Activated naive CD4-positive, alpha-beta T cell treated with anti-CD3 and anti-CD28 coated beads for 36 hours (primary cell): ENCODE measurements at regions not wholly inside any gene's neighbourhood (a gene's known extent, or its start where the extent isn't known, plus 50 kb on each side); places are given as distances from the start of the nearest gene placed in this dataset.

Experiments used
- CTCF ChIA-PET: fragments of 350-600 bp; sonication (Branson Sonifier 250); formaldehyde crosslinking; loops from one replicate; lab custom pipeline; 2021; ENCODE audit warnings: antibody characterized with exemption; lab: Charles Lee
- DNase-seq: peaks from one replicate; pipeline ENCODE4 v3.0.0-alpha.2; 2020
- H3K27ac Mint-ChIP-seq: one replicate; pipeline ENCODE4 v1.8.0; 2021; ENCODE audit warnings: mild to moderate bottlenecking, mixed read lengths
- H3K27me3 Mint-ChIP-seq: one replicate; pipeline ENCODE4 v1.8.0; 2021; ENCODE audit warnings: low read depth, mixed read lengths
- H3K36me3 Mint-ChIP-seq: one replicate; pipeline ENCODE4 v1.8.0; 2021; ENCODE audit warnings: low read depth, mixed read lengths
- H3K4me1 Mint-ChIP-seq: one replicate; pipeline ENCODE4 v1.8.0; 2021; ENCODE audit warnings: low read depth, mixed read lengths
- H3K4me3 Mint-ChIP-seq: one replicate; pipeline ENCODE4 v1.8.0; 2021; ENCODE audit warnings: mild to moderate bottlenecking, moderate library complexity, mixed read lengths
- H3K9me3 Mint-ChIP-seq: one replicate; pipeline ENCODE4 v1.8.0; 2021; ENCODE audit warnings: mixed read lengths
- intact Hi-C: fragments of 100-400 bp; cut with micrococcal nuclease; formaldehyde crosslinking; loops from one replicate; pipeline ENCODE4 v1.15.1; 2023

- Mint-ChIP-seq H3K27ac (no peak overlapping the region), H3K4me3 (no peak overlapping the region), H3K36me3 (no peaks in the 10 kb centered on the region), H3K27me3 (no peaks in the 10 kb centered on the region), H3K9me3 (peaks cover 7% of the 10 kb centered on the region), H3K4me1 (no peaks in the 10 kb centered on the region)
- no peak for DNase-seq
- intact Hi-C loops, result no loop called here
- CTCF ChIA-PET, result no interaction called here
These were observed 346.1 kb downstream of the ANXA1 start for GRCh38 chr9:73497796-73498195.

GRCh38 chr9:73515216-73515615, 363.6 kb downstream of the ANXA1 start:
- intact Hi-C loops, result no loop called here
- CTCF ChIA-PET, result no interaction called here
- no peak overlapping the region for H3K27ac Mint-ChIP-seq
- H3K36me3 Mint-ChIP-seq, result no peaks in the 10 kb centered on the region
- no peaks in the 10 kb centered on the region for H3K9me3 Mint-ChIP-seq
- no peak overlapping the region for H3K4me3 Mint-ChIP-seq
- H3K27me3 Mint-ChIP-seq, result no peaks in the 10 kb centered on the region
- no peaks in the 10 kb centered on the region for H3K4me1 Mint-ChIP-seq
- no peak for DNase-seq

DNA sequence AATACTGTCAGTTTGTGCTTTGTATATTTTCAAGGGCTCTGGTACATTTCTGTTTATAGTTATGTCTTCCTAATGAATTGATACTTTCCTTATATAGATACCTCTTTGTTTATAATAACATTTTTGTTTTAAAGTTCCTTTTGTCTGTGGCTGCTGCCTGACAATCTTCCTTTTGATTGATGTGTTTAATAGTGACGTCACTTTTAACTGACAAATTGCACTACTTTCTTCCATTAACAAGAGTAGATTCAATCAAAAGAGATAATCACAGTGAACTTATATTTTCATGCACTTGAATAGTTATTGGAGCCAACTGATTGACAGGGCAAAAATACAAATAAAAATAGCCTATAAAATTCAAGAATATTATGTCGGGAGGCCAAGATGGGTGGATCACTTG, 371.7 kb downstream of the ANXA1 start:
- Mint-ChIP-seq H3K9me3 (no peaks in the 10 kb centered on the region), H3K27me3 (no peaks in the 10 kb centered on the region), H3K27ac (no peak overlapping the region), H3K36me3 (no peaks in the 10 kb centered on the region), H3K4me1 (no peaks in the 10 kb centered on the region), H3K4me3 (no peak overlapping the region)
- no peak for DNase-seq
- CTCF ChIA-PET, result no interaction called here
- intact Hi-C loops, result no loop called here

- intact Hi-C loops, result no loop called here
- Mint-ChIP-seq H3K9me3 (no peaks in the 10 kb centered on the region), H3K27me3 (no peaks in the 10 kb centered on the region)
These were observed 373.7 kb downstream of the ANXA1 start for GRCh38 chr9:73525350-73525749.

GRCh38 chr9:73527521-73527920, 375.9 kb downstream of the ANXA1 start:
- intact Hi-C loops, result no loop called here
- Mint-ChIP-seq H3K9me3 (no peaks in the 10 kb centered on the region), H3K36me3 (no peaks in the 10 kb centered on the region), H3K27me3 (no peaks in the 10 kb centered on the region), H3K4me3 (no peak overlapping the region), H3K27ac (no peak overlapping the region), H3K4me1 (no peaks in the 10 kb centered on the region)
- CTCF ChIA-PET, result no interaction called here
- no peak for DNase-seq

More at GRCh38 chr9:73525350-73525749, 373.7 kb downstream of the ANXA1 start:
- no peaks in the 10 kb centered on the region for H3K36me3 Mint-ChIP-seq
- H3K27ac Mint-ChIP-seq, result no peak overlapping the region
- no peak for DNase-seq
- no peaks in the 10 kb centered on the region for H3K4me1 Mint-ChIP-seq
- CTCF ChIA-PET, result no interaction called here
- no peak overlapping the region for H3K4me3 Mint-ChIP-seq

DNA sequence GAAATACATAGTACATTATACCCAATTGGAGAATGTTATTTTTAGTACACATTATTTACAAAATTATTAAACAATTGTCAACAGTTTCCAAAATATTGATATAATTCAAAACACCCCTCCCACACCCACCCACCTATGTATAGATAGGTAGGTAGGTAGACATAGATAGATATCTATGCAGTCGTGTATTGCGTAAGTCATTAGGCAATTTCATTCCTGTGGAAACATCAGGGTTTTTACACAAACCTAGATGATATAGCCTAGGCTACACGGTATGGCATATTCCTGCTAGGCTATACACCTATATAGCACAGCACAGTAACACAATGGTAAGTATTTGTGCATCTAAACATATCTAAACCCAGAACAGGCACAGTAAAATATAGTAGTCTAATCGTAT, 377.3 kb downstream of the ANXA1 start:
- intact Hi-C loops, result no loop called here
- CTCF ChIA-PET, result no interaction called here
- H3K27me3 Mint-ChIP-seq, result no peaks in the 10 kb centered on the region
- no peaks in the 10 kb centered on the region for H3K36me3 Mint-ChIP-seq
- H3K4me1 Mint-ChIP-seq, result no peaks in the 10 kb centered on the region
- H3K9me3 Mint-ChIP-seq, result peaks cover 2% of the 10 kb centered on the region
- no peak overlapping the region for H3K4me3 Mint-ChIP-seq
- DNase-seq, result no peak
- H3K27ac Mint-ChIP-seq, result no peak overlapping the region

DNA sequence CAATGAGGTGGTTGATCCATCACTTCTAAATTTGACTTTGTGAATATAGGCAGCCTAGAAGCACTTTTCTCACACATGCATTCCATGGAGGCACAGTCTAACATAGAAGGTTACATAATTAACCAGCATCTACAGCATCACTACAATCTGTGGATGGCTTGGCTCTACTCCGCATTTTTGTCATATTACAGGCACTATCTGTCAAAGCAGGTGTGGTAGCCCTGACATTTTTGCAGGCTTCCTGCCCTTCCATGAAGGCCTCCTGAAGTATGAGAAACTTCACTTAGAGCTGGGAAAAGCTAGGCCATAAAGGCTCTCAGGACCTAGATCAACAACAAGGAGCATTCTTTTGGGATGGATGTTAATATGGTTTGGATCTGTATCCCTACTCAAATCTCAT, 378.0 kb downstream of the ANXA1 start:
- intact Hi-C loops, result no loop called here
- no peaks in the 10 kb centered on the region for H3K4me1 Mint-ChIP-seq
- no peaks in the 10 kb centered on the region for H3K36me3 Mint-ChIP-seq
- peaks cover 2% of the 10 kb centered on the region for H3K9me3 Mint-ChIP-seq
- no peak for DNase-seq
- no peak overlapping the region for H3K4me3 Mint-ChIP-seq
- no peak overlapping the region for H3K27ac Mint-ChIP-seq
- no peaks in the 10 kb centered on the region for H3K27me3 Mint-ChIP-seq
- CTCF ChIA-PET, result no interaction called here

DNA sequence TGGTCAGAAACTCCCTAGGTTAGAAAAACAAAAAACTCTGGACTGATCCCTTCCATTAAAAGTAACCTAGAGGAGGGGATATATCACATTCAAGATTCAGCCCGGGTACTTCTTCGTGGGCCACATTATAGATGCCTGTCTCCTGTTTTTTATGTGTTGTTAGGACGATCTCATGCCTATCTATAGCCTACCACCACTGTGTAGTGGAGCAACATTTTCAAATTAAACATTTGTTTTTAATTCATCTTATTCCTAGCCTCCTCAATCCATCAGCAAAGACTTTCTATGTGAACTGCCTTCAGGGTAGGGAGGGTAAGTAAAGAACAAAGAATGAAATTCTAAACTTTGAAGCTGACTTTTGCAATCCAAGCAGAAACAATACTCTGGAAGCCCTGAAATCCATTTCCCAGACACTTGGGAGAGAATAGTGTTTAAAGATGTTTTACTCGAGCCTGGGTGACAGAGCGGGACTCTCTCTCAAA, 379.4 kb downstream of the ANXA1 start:
- no peaks in the 10 kb centered on the region for H3K36me3 Mint-ChIP-seq
- H3K27ac Mint-ChIP-seq, result no peak overlapping the region
- no peak for DNase-seq
- no peaks in the 10 kb centered on the region for H3K4me1 Mint-ChIP-seq
- intact Hi-C loops, result no loop called here
- peaks cover 2% of the 10 kb centered on the region for H3K9me3 Mint-ChIP-seq
- no peaks in the 10 kb centered on the region for H3K27me3 Mint-ChIP-seq
- no peak overlapping the region for H3K4me3 Mint-ChIP-seq
- CTCF ChIA-PET, result no interaction called here

DNA sequence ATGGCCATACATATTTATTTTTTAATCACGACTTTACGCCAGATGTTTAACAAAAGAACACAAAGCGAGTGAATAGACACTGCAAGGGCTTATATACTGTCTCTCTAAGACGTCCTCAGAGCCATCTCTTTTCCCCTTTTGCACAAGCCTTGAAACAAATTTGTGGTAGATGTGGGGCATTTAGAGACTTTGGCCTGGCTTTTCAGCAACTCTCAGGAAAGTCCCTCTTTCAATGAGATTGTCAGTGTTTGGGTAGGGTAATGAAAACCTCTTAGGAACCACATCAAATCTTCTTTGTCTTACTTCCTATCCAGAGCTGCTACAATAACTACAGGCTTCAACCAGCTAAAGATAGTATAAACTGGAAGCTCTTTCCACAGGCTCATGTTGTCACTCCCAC, 380.0 kb downstream of the ANXA1 start:
- Mint-ChIP-seq H3K27me3 (no peaks in the 10 kb centered on the region), H3K27ac (no peak overlapping the region)
- intact Hi-C loops, result no loop called here

GRCh38 chr9:73532985-73533384, 381.3 kb downstream of the ANXA1 start:
- Mint-ChIP-seq H3K4me3 (no peak overlapping the region), H3K27me3 (no peaks in the 10 kb centered on the region), H3K27ac (no peak overlapping the region), H3K36me3 (no peaks in the 10 kb centered on the region), H3K4me1 (no peaks in the 10 kb centered on the region), H3K9me3 (peaks cover 2% of the 10 kb centered on the region)
- no peak for DNase-seq
- CTCF ChIA-PET, result no interaction called here
- intact Hi-C loops, result no loop called here

More for the DNA sequence above, 380.0 kb downstream of the ANXA1 start:
- Mint-ChIP-seq H3K4me1 (no peaks in the 10 kb centered on the region), H3K36me3 (no peaks in the 10 kb centered on the region), H3K9me3 (peaks cover 2% of the 10 kb centered on the region), H3K4me3 (no peak overlapping the region)
- no peak for DNase-seq
- CTCF ChIA-PET, result no interaction called here

- intact Hi-C loops, result no loop called here
- no peaks in the 10 kb centered on the region for H3K36me3 Mint-ChIP-seq
- H3K27ac Mint-ChIP-seq, result no peak overlapping the region
- peaks cover 2% of the 10 kb centered on the region for H3K9me3 Mint-ChIP-seq
- no peaks in the 10 kb centered on the region for H3K27me3 Mint-ChIP-seq
- no peak overlapping the region for H3K4me3 Mint-ChIP-seq
- H3K4me1 Mint-ChIP-seq, result no peaks in the 10 kb centered on the region
- DNase-seq, result no peak
- CTCF ChIA-PET, result no interaction called here
These were observed 384.7 kb downstream of the ANXA1 start for GRCh38 chr9:73536403-73536802.

DNA sequence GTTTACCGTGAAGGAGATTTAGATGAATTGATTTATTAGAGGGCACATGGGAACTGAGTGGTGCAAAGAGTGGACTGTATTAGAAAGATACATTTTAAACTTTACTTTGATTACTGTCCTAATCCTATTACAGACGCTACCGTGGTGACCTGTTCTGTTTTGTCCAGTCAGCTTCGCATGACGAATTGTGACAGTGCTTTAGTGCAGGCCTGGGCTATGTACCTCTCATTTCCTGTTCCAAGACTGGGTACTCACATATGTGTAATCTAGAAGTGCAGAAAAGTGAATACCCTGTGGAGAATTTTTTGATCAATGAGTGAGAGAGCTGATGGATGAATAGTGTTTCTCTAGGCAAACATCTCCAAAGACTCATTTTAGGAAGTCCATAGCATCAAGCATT, 385.9 kb downstream of the ANXA1 start:
- intact Hi-C loops, result no loop called here
- Mint-ChIP-seq H3K27ac (no peak overlapping the region), H3K27me3 (no peaks in the 10 kb centered on the region), H3K4me1 (no peaks in the 10 kb centered on the region), H3K9me3 (peaks cover 2% of the 10 kb centered on the region), H3K4me3 (no peak overlapping the region), H3K36me3 (no peaks in the 10 kb centered on the region)
- DNase-seq, result no peak
- CTCF ChIA-PET, result no interaction called here

DNA sequence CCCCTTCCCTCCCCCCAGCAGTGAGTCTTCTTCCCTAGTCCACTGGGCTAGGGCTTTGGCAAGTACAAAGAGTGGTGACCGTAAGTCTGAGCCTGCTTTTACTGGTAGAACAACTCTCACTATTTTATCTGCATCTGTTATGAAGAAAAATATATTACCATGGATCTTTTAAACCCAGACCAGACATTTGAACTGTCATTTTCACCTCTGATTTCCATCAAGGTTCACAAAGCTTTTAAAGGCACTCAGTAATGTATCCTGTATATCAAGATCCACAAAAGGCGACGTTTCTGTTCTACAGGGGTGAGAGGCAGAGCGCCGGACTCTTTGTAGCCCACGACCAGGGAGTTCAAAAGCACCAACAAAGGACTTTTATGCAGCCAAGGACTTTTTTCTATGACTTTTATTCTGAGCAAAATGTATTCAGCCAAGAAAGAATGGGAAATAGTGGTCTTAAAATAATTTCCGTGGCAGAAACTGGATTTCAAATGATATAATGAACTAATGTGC, 388.3 kb downstream of the ANXA1 start:
- Mint-ChIP-seq H3K4me1 (no peaks in the 10 kb centered on the region), H3K9me3 (no peaks in the 10 kb centered on the region), H3K27ac (no peak overlapping the region), H3K27me3 (no peaks in the 10 kb centered on the region), H3K4me3 (no peak overlapping the region), H3K36me3 (no peaks in the 10 kb centered on the region)
- intact Hi-C loops, result no loop called here
- no peak for DNase-seq
- CTCF ChIA-PET, result interaction anchor here (0.7 kb wide), 1 partner anchor 791 kb away, joined by 4 read pairs; no protein-coding TSS in a partner anchor
